ENCODE measurements at regions not wholly inside any gene's neighbourhood (a gene's known extent, or its start where the extent isn't known, plus 50 kb on each side); places are given as distances from the start of the nearest gene placed in this dataset.

- no peak for DNase-seq (ENCODE audit: low read depth)
Measured at GRCh38 chr2:81213598-81213997, 909.0 kb upstream of the LRRTM1 start.

- DNase-seq (ENCODE audit: low read depth), result no peak
Measured at GRCh38 chr2:81206216-81206615, 901.7 kb upstream of the LRRTM1 start.

- DNase-seq (ENCODE audit: low read depth), result no peak
Measured at GRCh38 chr2:81196933-81197628, 892.5 kb upstream of the LRRTM1 start.

- DNase-seq (ENCODE audit: low read depth), result no peak
Measured at GRCh38 chr2:81196383-81196851, 891.9 kb upstream of the LRRTM1 start.

- no peak for DNase-seq (ENCODE audit: low read depth)
Measured at GRCh38 chr2:81195774-81196382, 891.3 kb upstream of the LRRTM1 start.

- no peak for DNase-seq (ENCODE audit: low read depth)
Measured at GRCh38 chr2:81195017-81195773, 890.6 kb upstream of the LRRTM1 start.

GRCh38 chr2:81194581-81194980 is 890.0 kb upstream of the LRRTM1 start:
- DNase-seq (ENCODE audit: low read depth), result no peak

- DNase-seq (ENCODE audit: low read depth), result no peak
Measured at GRCh38 chr2:81194176-81194575, 889.6 kb upstream of the LRRTM1 start.

GRCh38 chr2:81181845-81182244 is 877.3 kb upstream of the LRRTM1 start:
- DNase-seq (ENCODE audit: low read depth), result no peak

- no peak for DNase-seq (ENCODE audit: low read depth)
Measured at GRCh38 chr2:81171447-81171846, 866.9 kb upstream of the LRRTM1 start.

GRCh38 chr2:81163583-81163982 is 859.0 kb upstream of the LRRTM1 start:
- DNase-seq (ENCODE audit: low read depth), result no peak

- no peak for DNase-seq (ENCODE audit: low read depth)
Measured at GRCh38 chr2:81158505-81158904, 854.0 kb upstream of the LRRTM1 start.

GRCh38 chr2:81148323-81148722 is 843.8 kb upstream of the LRRTM1 start:
- no peak for DNase-seq (ENCODE audit: low read depth)

GRCh38 chr2:81136296-81136695 is 831.7 kb upstream of the LRRTM1 start:
- DNase-seq (ENCODE audit: low read depth), result no peak

GRCh38 chr2:81097361-81097760 is 792.8 kb upstream of the LRRTM1 start:
- no peak for DNase-seq (ENCODE audit: low read depth)

- DNase-seq (ENCODE audit: low read depth), result no peak
Measured at GRCh38 chr2:81093031-81093430, 788.5 kb upstream of the LRRTM1 start.

- peak; percentile 58 for DNase-seq (ENCODE audit: low read depth)
Measured at GRCh38 chr2:81087646-81088045, 783.1 kb upstream of the LRRTM1 start.

- peak; percentile 33 for DNase-seq (ENCODE audit: low read depth)
Measured at GRCh38 chr2:81084101-81084500, 779.5 kb upstream of the LRRTM1 start.

- DNase-seq (ENCODE audit: low read depth), result no peak
Measured at GRCh38 chr2:81078631-81079030, 774.1 kb upstream of the LRRTM1 start.

GRCh38 chr2:81078102-81078501 is 773.5 kb upstream of the LRRTM1 start:
- no peak for DNase-seq (ENCODE audit: low read depth)

GRCh38 chr2:81077396-81077795 is 772.8 kb upstream of the LRRTM1 start:
- DNase-seq (ENCODE audit: low read depth), result no peak

- no peak for DNase-seq (ENCODE audit: low read depth)
Measured at GRCh38 chr2:81073412-81073811, 768.9 kb upstream of the LRRTM1 start.

- DNase-seq (ENCODE audit: low read depth), result no peak
Measured at GRCh38 chr2:81068144-81068543, 763.6 kb upstream of the LRRTM1 start.

Data from HS-5 (cell line).